GM21825 (cell line): ENCODE measurements at regions not wholly inside any gene's neighbourhood (a gene's known extent, or its start where the extent isn't known, plus 50 kb on each side); places are given as distances from the start of the nearest gene placed in this dataset.

Experiments
- ATAC-seq: cut with Tn5 transposase; IDR thresholded peaks from one replicate; pipeline ENCODE4 v1.9.1; 2021; ENCODE audit warnings: mild to moderate bottlenecking, moderate library complexity; ENCODE audit not compliant: unreplicated experiment

DNA sequence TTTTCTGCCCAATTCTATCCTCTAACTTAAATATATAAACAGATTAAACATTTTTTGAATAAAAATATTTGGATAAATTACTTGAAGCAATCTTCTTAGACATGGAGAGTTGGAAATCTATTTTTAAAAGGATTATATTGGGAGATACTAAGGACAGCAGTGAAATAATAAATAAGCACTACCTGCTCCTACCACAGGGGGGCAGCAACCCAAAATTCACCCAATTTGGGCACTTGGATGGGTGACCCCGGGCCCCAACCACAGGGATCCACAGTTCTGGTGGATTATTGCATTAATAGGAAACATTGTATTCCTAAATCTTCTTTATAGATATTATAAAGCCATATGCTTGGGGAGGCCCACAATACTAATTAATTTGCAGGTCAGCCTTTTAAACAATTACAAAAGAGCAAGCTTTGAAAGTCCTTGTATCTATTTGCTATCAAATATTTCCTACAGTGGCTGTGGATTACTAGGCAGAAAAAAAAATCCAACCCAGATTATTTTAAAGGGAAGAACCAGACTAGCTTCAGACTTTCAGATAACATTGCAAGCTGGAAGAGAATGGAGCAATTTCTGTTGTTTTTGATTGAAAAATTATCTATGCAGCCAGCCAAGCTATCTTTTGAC is 66.4 kb upstream of the PDE10A start:
- no peak for ATAC-seq

- ATAC-seq, result no peak
Observed at GRCh38 chr6:165728216-165728615, 65.2 kb upstream of the PDE10A start.

GRCh38 chr6:165726965-165727381 is 63.9 kb upstream of the PDE10A start:
- no peak for ATAC-seq

- no peak for ATAC-seq
Observed at GRCh38 chr6:165726290-165726875, 63.3 kb upstream of the PDE10A start.

DNA sequence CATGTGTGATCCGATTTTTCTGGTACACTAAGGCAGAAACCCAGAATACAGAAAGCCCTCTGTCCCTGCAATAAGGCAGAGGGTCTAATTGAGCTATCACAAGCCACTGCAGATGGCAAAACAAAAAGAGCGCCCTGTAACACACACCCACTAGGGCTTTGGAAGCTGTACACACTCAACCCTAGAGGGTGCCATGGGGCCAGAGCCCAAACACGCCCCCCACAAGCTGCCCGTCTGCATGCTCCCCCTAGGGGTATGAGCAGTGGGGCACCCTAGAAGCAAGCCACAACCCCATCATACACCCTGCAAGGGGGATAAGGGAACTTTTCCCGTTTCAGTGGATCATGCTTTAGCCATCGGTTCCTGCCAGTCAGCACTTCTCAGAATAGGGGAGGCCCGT is 62.2 kb upstream of the PDE10A start:
- no peak for ATAC-seq

DNA sequence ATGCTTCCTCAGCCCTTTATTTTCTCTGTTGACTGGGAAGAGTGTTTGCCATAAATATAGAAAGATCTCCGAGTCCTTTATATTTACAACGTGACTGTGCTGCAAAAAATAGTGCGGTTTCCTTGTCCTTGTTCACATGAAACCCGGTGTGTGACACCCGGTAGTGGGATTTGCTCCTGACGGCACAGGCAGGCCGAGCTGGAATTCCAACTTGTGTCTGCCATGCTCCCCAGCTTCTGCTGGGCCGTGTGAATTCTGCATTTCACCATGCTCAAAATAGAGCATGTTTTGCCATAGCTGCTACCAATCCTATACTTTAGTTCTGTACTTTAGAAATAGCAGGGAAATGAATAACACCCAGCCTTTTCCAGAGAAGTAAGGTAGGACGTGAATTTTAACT is 60.3 kb upstream of the PDE10A start:
- ATAC-seq, result no peak

DNA sequence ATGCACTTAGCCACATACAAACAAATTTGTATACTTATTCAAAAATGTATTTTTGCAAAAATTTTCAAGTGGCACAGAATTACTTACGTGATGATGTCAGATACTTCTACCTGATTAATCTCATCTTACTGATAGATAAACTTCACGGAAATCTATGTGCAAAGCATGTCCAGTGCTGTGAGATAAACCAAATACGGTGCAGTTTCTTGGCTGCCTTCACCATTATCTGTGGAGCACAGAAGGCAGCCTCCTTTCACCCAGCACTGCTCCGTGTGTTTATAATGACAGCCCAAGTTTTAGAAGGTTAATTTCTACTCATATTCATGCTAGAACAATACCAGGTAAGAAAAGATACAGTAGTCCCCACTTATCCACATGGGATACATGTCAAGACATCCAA is 59.0 kb upstream of the PDE10A start:
- no peak for ATAC-seq

DNA sequence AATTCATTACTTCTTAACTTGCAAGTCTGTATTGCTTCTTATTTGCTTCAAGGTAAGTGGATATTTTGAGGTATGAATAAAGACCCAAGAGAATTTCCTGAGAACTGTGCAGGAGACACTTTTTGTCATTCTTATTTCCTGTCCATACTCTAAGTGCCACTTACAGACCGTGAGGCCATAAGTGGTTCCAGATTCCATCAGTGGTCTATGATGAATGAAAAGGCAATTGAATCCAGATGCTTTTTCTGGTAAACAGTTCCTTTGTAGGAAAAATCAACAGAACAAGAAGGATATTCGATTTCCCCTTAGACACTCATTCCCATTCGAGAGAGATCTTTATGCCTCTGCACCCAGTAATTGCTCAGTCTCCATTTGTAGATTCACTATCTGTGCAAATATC is 58.3 kb upstream of the PDE10A start:
- ATAC-seq, result no peak

GRCh38 chr6:165718491-165718891 is 55.5 kb upstream of the PDE10A start:
- no peak for ATAC-seq

- ATAC-seq, result no peak
Observed at GRCh38 chr6:165717732-165718465, 54.9 kb upstream of the PDE10A start.

- no peak for ATAC-seq
Observed at GRCh38 chr6:165716886-165717285, 53.8 kb upstream of the PDE10A start.

- no peak for ATAC-seq
Observed at GRCh38 chr6:165715428-165715827, 52.4 kb upstream of the PDE10A start.

GRCh38 chr6:165714907-165715306 is 51.9 kb upstream of the PDE10A start:
- no peak for ATAC-seq

- ATAC-seq, result no peak
Observed at GRCh38 chr6:165713845-165714466, 50.9 kb upstream of the PDE10A start.
